ENCODE measurements at regions not wholly inside any gene's neighbourhood (a gene's known extent, or its start where the extent isn't known, plus 50 kb on each side); places are given as distances from the start of the nearest gene placed in this dataset.

DNA sequence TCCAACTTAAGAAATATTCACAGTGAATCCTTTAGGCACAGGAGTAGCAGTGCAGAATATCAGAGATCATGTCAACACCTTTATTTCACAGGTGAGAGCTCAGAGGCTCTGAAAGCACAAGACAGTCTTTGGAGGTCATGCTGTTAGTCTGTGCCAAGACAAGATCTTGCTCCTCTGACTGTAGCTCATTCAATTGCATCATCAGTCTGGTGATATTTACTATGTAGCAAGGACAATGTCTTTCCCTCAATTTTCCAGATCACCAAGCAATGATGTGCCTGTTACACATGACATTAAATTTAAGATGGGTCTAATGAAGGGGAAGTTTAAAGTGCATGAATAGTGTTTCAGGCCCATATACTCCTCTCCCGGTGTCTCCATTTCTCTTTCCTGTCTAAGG is 277.5 kb downstream of the IL15 start:
- TF ChIP-seq, protein P1, sequence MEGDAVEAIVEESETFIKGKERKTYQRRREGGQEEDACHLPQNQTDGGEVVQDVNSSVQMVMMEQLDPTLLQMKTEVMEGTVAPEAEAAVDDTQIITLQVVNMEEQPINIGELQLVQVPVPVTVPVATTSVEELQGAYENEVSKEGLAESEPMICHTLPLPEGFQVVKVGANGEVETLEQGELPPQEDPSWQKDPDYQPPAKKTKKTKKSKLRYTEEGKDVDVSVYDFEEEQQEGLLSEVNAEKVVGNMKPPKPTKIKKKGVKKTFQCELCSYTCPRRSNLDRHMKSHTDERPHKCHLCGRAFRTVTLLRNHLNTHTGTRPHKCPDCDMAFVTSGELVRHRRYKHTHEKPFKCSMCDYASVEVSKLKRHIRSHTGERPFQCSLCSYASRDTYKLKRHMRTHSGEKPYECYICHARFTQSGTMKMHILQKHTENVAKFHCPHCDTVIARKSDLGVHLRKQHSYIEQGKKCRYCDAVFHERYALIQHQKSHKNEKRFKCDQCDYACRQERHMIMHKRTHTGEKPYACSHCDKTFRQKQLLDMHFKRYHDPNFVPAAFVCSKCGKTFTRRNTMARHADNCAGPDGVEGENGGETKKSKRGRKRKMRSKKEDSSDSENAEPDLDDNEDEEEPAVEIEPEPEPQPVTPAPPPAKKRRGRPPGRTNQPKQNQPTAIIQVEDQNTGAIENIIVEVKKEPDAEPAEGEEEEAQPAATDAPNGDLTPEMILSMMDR (conservative IDR thresholded peaks at IDR 0.05; ENCODE audit: low read length), result no peak
- DNase-seq (ENCODE audit: low read depth), result peak; percentile 58

DNA sequence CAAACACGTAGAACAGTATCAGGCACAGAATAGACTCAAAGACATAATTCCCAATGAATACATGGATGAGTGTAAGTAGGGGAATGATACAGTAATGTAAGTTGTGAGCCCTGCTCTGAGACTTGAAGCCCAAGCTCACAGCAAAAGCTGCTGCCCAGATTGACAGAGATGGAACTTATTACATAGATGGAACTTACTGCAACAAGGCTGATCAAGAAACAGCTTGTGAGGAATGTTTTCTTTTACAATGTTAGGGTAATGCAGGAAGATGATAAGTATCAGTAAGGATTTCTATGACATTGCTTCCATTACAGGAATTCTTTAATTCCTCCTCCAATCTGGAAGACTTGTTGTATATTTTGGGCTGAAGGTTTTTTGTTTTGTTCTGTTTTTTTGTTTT is 278.4 kb downstream of the IL15 start:
- no peak overlapping the region for H3K4me3 ChIP-seq (ENCODE audit: low read length)
- TF ChIP-seq, protein P1 (conservative IDR thresholded peaks at IDR 0.05; ENCODE audit: low read length), result no peak
- peak; percentile 23 for DNase-seq (ENCODE audit: low read depth)

More for the DNA sequence above, 277.5 kb downstream of the IL15 start:
- no peak overlapping the region for H3K4me3 ChIP-seq (ENCODE audit: low read length)

DNA sequence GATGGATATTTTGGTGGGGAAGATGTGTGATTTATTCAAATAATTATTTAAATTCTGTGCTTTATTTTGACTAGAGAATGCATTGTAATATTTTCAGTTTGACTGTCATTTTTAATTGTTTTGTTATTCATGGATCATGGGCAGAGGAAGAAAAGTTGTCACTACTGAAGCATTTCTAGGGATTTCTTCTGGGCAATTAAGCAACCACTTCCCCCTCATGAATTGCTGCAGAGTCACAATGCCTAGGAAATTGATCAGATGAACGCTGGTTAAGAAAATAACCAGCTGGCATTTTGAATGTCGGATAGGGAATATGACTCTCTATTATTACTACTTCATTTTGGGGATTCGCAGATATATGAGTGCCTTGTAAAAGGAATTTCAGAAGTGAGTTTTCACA is 283.3 kb downstream of the IL15 start:
- no peak overlapping the region for H3K4me3 ChIP-seq (ENCODE audit: low read length)
- TF ChIP-seq, protein P1 (conservative IDR thresholded peaks at IDR 0.05; ENCODE audit: low read length), result no peak
- peak; percentile 23 for DNase-seq (ENCODE audit: low read depth)

DNA sequence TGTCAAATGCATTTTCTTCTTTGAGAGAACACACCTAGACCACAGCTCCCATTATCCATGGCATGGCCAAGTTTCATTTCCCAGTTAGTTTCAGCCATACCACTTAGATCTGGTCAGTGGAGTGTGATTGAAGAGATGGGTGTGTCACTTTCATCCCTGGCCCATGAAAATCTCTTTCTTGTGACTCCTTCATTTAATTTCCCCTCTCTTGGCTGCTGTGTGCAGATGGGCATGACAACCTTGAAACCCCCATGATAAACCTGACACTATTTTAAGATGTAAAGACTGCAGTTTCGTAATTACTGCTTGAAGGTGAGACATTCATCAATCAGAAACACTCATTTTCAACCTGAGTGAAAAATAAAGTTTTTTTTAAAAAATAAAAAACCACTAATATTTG is 284.9 kb downstream of the IL15 start:
- DNase-seq (ENCODE audit: low read depth), result no peak
- H3K4me3 ChIP-seq (ENCODE audit: low read length), result no peak overlapping the region
- TF ChIP-seq, protein P1 (conservative IDR thresholded peaks at IDR 0.05; ENCODE audit: low read length), result no peak

DNA sequence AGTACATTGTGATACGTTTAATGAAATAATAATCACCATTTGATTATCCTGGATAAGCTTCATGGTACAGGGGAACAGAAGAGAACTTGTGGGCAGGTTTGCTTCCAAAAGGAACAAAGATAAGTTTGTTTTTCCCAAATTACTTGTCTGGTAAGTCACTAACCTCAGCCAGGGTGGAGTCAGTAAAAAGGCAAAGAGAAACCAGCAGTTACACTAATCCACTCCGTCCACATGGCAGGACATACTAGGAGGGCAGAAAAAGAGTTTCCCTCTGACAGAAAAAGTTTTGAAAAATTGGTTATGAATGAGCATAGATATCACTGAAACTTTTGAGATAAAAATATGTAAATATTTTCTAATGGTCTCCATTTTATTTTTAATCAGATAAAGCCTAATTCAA is 285.9 kb downstream of the IL15 start:
- peak; percentile 18 for DNase-seq (ENCODE audit: low read depth)
- TF ChIP-seq, protein P1 (conservative IDR thresholded peaks at IDR 0.05; ENCODE audit: low read length), result no peak
- no peak overlapping the region for H3K4me3 ChIP-seq (ENCODE audit: low read length)

DNA sequence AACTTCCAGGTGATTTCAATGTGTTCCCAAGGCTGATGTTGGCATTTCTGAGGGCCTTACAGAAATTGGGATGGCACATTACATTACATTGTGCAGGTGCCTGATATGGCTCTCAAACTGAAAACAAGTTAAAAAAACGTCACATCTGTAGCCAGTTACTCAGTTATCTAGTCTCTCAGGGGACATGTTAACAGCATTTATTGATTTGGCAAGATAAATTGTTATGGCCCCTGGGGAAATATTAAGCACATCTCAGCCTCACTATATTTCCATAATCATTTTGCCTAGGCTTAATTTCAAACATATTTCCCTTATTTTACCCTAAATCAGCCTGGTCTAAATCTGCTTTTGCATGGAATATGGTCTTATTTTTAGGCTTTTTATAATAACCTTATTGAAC is 290.0 kb downstream of the IL15 start:
- TF ChIP-seq, protein P1 (conservative IDR thresholded peaks at IDR 0.05; ENCODE audit: low read length), result no peak
- H3K4me3 ChIP-seq (ENCODE audit: low read length), result no peak overlapping the region
- DNase-seq (ENCODE audit: low read depth), result no peak

DNA sequence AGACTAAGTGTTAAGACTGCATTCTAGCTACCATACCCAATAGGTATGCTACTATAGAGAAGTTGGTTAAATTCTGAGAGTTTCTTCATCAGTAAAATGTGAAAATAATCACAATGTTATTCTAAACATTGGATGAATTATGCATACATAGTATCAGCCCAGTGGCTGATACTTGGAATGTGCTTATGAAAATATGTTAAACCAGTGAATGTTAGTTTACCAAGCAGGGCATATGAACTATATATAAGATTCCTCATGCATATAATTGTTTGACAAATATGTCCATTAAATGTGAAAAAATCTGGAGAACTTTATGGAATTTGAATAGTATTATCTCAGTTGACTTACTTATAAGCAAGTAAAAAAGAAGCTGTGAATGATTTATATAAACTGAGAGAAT is 296.1 kb downstream of the IL15 start:
- TF ChIP-seq, protein P1 (conservative IDR thresholded peaks at IDR 0.05; ENCODE audit: low read length), result no peak
- H3K4me3 ChIP-seq (ENCODE audit: low read length), result no peak overlapping the region
- DNase-seq (ENCODE audit: low read depth), result no peak

Data from AG10803 (cell line).